ENCODE measurements at regions not wholly inside any gene's neighbourhood (a gene's known extent, or its start where the extent isn't known, plus 50 kb on each side); places are given as distances from the start of the nearest gene placed in this dataset.
A peak's percentile ranks its signal among the peaks of the same experiment; 100 is the strongest.
"Not testable (repeated sequence)": the region's sequence is repeated elsewhere in the genome, so short reads cannot be mapped to it uniquely, and the experiment has no call there.

DNA sequence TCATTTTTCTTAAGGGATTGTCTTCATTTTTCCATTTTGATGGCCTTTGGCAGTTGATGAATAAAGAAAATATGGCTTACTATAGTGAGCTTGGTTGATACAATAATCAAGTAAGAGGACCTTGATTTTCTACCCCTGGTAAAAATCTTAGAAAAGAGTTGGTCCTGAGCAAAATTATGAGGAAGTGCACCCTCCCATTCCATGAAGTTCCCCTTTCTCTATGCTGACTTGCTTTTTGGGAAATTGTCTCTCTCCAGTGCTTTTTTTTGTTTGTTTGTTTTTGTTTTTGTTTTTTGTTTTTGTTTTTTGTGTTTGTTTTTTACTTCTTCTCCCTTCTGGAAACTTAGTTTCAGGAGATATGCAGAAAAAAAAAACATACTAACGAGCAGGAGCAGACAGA lies 449.2 kb upstream of the ACTBL2 start:
- no peak for DNase-seq

- DNase-seq, result no peak
Measured at GRCh38 chr5:57931352-57931751, 448.7 kb upstream of the ACTBL2 start.

GRCh38 chr5:57929271-57929670 lies 446.7 kb upstream of the ACTBL2 start:
- DNase-seq, result no peak

DNA sequence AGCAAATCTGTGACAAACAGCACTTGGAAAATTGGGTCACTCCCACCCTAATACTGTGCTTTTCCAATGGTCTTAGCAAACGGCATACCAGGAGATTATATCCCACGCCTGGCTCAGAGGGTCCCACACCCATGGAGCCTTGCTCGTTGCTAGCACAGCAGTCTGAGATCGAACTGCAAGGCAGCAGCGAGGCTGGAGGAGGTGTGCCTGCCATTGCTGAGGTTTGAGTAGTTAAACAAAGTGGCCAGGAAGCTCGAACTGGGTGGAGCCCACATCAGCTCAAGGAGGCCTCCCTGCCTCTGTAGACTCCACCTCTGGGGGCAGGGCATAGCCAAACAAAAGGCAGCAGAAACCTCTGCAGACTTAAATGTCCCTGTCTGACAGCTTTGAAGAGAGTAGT lies 440.5 kb upstream of the ACTBL2 start:
- not testable (repeated sequence) for DNase-seq

- no peak for DNase-seq
Measured at GRCh38 chr5:57917004-57917403, 434.4 kb upstream of the ACTBL2 start.

DNA sequence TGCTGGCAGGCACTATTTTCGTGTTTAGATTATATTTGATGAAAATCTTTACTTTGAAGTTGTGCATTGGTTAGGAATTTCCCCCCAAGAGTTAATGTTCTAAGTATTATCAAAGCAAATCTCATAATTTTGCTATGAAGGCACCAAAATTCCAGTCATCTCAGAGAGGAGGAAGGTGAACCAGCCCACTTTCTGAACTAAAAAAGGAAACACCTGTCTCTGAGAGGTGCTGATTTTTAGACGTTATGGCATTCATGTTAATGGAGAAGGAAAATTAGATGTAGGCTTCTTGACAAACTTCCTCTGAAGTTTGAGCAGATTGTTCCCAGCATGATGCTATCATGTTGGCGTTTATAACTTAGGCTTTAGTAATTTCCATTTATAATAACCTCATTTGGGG lies 432.9 kb upstream of the ACTBL2 start:
- DNase-seq, result no peak

DNA sequence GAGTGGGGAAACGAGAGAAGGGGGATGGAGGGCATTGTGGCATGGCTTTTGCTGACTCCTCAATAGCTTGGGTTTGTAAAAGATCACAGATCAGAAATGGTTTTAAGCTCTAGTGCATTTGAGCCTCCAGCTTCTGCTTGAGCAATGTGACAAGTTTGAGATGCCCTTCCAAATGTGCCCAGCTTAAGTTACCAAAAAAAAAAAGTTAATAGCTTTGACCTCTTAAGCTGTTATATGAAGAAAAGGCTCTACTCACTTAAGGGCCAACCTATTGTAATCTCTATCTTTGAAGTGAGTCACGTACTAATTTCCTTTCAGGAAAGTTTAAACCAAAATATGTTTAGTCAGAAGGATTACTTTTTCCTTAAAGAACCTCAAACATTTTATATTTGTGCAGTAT lies 428.8 kb upstream of the ACTBL2 start:
- no peak for DNase-seq

- DNase-seq, result no peak
Measured at GRCh38 chr5:57906671-57907070, 424.1 kb upstream of the ACTBL2 start.

- no peak for DNase-seq
Measured at GRCh38 chr5:57903458-57903857, 420.8 kb upstream of the ACTBL2 start.

DNA sequence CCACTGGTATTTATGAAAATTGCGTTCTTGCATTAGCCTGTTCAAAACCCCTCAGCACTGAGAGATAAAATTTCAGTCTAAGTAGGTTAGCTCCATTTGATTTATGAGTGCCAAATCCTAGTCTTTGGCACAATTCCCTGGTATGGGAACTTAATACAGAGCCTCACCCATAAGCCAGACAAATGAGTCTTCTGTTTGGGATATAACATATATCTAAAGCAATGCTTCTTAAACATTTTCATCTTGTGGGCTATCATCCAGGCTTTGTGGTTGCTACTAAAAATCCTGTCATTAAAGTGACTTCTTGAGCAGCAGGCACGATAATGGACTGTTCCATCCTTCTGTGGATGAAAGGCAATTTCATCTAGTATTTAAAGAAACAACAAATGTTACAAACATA lies 419.5 kb upstream of the ACTBL2 start:
- no peak for DNase-seq

DNA sequence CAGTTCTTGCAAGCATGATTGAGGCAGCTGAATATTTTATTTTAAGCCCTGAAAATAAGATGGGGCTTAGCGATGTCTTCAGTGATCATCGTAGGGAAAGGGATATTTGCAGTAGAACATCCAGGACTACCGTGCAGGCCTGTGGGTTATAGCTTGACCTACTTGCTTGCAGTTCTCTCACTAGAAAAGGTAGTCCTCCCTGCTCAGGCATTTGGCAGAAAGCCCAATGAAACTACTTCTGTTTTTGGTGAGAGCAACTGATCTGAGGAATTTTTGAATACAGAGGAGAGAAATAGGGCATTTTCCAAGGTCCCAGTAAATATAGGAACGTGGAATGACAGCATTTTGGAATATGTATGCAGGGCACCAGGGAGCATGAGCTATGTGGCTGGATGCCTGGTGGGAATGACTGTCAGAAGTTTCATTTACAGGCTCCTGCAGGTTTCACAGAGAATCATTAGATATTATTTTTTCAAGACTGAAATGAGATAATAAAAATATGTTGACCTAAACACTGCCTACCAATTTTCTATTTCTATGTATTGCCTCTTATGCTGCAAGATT lies 417.9 kb upstream of the ACTBL2 start:
- DNase-seq, result no peak

- no peak for DNase-seq
Measured at GRCh38 chr5:57896576-57896975, 414.0 kb upstream of the ACTBL2 start.

- no peak for DNase-seq
Measured at GRCh38 chr5:57895766-57896165, 413.2 kb upstream of the ACTBL2 start.

- no peak for DNase-seq
Measured at GRCh38 chr5:57893926-57894325, 411.3 kb upstream of the ACTBL2 start.

GRCh38 chr5:57891443-57891842 lies 408.8 kb upstream of the ACTBL2 start:
- DNase-seq, result no peak

- DNase-seq, result no peak
Measured at GRCh38 chr5:57889558-57889957, 406.9 kb upstream of the ACTBL2 start.

GRCh38 chr5:57887851-57888621 lies 405.4 kb upstream of the ACTBL2 start:
- peak in 1 of 2 experiments; percentile 38 for DNase-seq

DNA sequence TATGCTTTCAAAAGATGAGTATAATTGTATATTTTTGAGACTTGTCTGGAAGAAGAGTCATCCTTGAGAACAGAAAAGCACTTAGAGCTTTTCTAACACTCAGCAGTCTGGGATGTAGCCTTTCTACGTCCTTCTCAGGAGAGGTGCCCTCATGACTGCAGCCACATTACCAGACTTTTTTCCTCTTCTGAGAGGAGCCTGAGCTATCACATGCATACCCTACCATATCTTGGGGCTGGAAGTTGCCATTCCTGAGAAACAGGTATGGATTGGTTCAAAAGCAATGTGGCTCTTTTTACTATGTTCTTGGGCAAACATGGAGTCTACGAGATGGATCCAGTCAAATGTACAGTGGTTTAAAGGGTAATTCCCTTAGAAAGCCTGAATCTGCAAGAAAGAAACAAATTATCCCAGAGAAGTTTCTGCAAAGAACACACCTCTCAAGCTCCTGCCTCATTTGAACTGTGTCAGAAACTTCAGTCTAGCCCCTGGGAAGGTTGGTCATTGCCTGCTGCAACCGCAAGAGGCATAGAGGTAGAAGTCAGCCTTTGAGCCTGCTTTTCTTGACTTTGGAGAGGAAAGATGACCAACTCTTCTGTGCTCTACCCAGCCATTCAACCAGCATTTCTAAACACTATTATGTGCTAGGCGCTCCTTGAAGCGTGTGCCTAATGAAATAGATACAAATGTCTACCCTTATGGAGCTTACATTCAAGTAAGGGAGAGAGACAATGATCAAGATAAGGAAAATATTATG lies 401.9 kb upstream of the ACTBL2 start:
- DNase-seq, result no peak

GRCh38 chr5:57880216-57880615 lies 397.6 kb upstream of the ACTBL2 start:
- no peak for DNase-seq

DNA sequence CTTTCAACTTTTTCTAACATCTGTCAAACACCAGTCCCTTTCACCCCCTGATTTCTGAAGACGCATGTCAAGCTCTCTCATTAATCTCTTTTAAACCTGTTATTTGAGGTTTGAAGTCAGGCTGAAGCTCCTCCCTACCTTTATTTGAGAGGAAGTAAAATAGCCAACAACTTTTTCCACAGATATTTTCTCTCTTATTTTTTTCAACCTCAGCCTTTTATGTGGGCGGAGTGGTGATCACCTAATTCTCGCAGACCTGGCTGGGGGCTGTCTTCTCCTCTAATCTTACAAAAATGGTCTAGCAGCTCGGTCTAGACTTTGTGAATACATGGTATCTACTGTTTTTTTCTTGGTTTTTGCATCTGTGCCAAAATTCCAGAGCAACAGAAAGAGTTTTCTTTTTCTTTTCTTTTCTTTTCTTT lies 395.7 kb upstream of the ACTBL2 start:
- no peak for DNase-seq

- no peak for DNase-seq
Measured at GRCh38 chr5:57871496-57871895, 388.9 kb upstream of the ACTBL2 start.

DNA sequence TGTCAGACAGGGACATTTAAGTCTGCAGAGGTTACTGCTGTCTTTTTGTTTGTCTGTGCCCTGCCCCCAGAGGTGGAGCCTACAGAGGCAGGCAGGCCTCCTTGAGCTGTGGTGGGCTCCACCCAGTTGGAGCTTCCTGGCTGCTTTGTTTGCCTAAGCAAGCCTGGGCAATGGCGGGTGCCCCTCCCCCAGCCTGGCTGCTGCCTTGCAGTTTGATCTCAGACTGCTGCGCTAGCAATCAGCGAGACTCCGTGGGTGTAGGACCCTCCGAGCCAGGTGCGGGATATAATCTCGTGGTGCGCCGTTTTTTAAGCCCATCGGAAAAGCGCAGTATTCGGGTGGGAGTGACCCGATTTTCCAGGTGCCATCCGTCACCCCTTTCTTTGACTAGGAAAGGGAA lies 387.7 kb upstream of the ACTBL2 start:
- not testable (repeated sequence) for DNase-seq

GRCh38 chr5:57863661-57864060 lies 381.1 kb upstream of the ACTBL2 start:
- no peak for DNase-seq

GRCh38 chr5:57862942-57863341 lies 380.3 kb upstream of the ACTBL2 start:
- no peak for DNase-seq

Measured in NCI-H2081 (cell line).